Keratinocyte (primary cell): ENCODE measurements at regions not wholly inside any gene's neighbourhood (a gene's known extent, or its start where the extent isn't known, plus 50 kb on each side); places are given as distances from the start of the nearest gene placed in this dataset.

Experiments
- DNase-seq: peaks from one replicate; pipeline ENCODE4 v3.0.0-alpha.2; 2011; ENCODE audit warnings: low read depth, missing footprints, low spot score
- FAIRE-seq: peaks from 2 replicates; lab custom pipeline; 2011; peaks lifted over from hg19 to GRCh38; lab: Jason Lieb, UNC
- H2AFZ ChIP-seq: 2 replicates; pipeline ENCODE4 v1.6.0; 2012; ENCODE audit warnings: low read length, control low read depth, inconsistent platforms; ENCODE audit not compliant: control insufficient read depth
- H3K27ac ChIP-seq: 2 replicates; pipeline ENCODE4 v1.5.1; 2011; ENCODE audit warnings: low read length; ENCODE audit not compliant: control insufficient read depth, insufficient read depth
- H3K27me3 ChIP-seq: 3 replicates; pipeline ENCODE4 v1.6.0; 2011; ENCODE audit warnings: low read length; ENCODE audit not compliant: control insufficient read depth, insufficient read depth; ENCODE audit errors: extremely low read depth
- H3K36me3 ChIP-seq, 2 experiments: 2 replicates in 1 of 2; 3 replicates in 1 of 2; pipeline ENCODE4 v1.5.1; 2011; ENCODE audit warnings: low read length in 2 of 2, mild to moderate bottlenecking in 1 of 2; ENCODE audit not compliant: control insufficient read depth in 2 of 2, insufficient read depth in 2 of 2; ENCODE audit errors: extremely low read depth in 1 of 2
- H3K4me1 ChIP-seq: 3 replicates; pipeline ENCODE4 v1.5.1; 2011; ENCODE audit warnings: low read length; ENCODE audit not compliant: control insufficient read depth, insufficient read depth; ENCODE audit errors: extremely low read depth
- H3K4me2 ChIP-seq: 3 replicates; pipeline ENCODE4 v1.6.0; 2011; ENCODE audit warnings: low read depth, low read length; ENCODE audit not compliant: control insufficient read depth, insufficient read depth; ENCODE audit errors: extremely low read depth
- H3K4me3 ChIP-seq, 3 experiments: fragments of 200-600 bp in 1 of 3; sonication (generic) in 1 of 3; 2 replicates in 2 of 3; 3 replicates in 1 of 3; pipeline ENCODE4 v1.5.1; 2011 to 2016; ENCODE audit warnings: low read length in 3 of 3, mild to moderate bottlenecking in 3 of 3, control low read depth in 2 of 3, inconsistent platforms in 1 of 3, low read depth in 1 of 3, mixed read lengths in 1 of 3, mixed run types in 1 of 3, moderate library complexity in 1 of 3; ENCODE audit not compliant: control insufficient read depth in 2 of 3, insufficient read depth in 2 of 3; ENCODE audit errors: extremely low read depth in 1 of 3
- H3K79me2 ChIP-seq: 2 replicates; pipeline ENCODE4 v1.6.0; 2012; ENCODE audit warnings: low read length; ENCODE audit not compliant: control insufficient read depth, insufficient read depth
- H3K9ac ChIP-seq: 3 replicates; pipeline ENCODE4 v1.6.0; 2011; ENCODE audit warnings: low read length; ENCODE audit not compliant: control insufficient read depth, insufficient read depth; ENCODE audit errors: extremely low read depth
- H3K9me1 ChIP-seq: 3 replicates; pipeline ENCODE4 v1.6.0; 2011; ENCODE audit warnings: low read length; ENCODE audit not compliant: control insufficient read depth, insufficient read depth; ENCODE audit errors: extremely low read depth
- H3K9me3 ChIP-seq: 2 replicates; pipeline ENCODE4 v1.5.1; 2012; ENCODE audit warnings: low read depth, low read length; ENCODE audit not compliant: control insufficient read depth
- H4K20me1 ChIP-seq: 3 replicates; pipeline ENCODE4 v1.6.0; 2011; ENCODE audit warnings: low read length; ENCODE audit not compliant: control insufficient read depth, insufficient read depth; ENCODE audit errors: extremely low read depth
- EZH2 ChIP-seq: IDR thresholded peaks from one replicate; pipeline ENCODE4 v1.6.1; 2012; ENCODE audit warnings: inconsistent platforms, mild to moderate bottlenecking, low read length, moderate library complexity
- dilution Hi-C: fragments of 300-500 bp; cut with MboI; formaldehyde crosslinking; loops from one replicate; pipeline ENCODE4 v1.7.0; 2020; ENCODE audit warnings: low sequenced_read_pairs; ENCODE audit not compliant: extremely low pct_ligation_motif_present
- TF ChIP-seq, protein P1 (sequence below), 3 experiments: IDR thresholded peaks in 1 of 3; conservative IDR thresholded peaks in 1 of 3; optimal IDR thresholded peaks in 1 of 3; 2 replicates in 2 of 3; 3 replicates in 1 of 3; pipeline versions ENCODE3 to v1.5.1; 2011; ENCODE audit warnings: low read length in 3 of 3, mild to moderate bottlenecking in 3 of 3, moderate library complexity in 2 of 3, control low read depth in 1 of 3, inconsistent platforms in 1 of 3; ENCODE audit not compliant: insufficient read depth in 2 of 3; ENCODE audit errors: extremely low read depth in 1 of 3

DNA sequence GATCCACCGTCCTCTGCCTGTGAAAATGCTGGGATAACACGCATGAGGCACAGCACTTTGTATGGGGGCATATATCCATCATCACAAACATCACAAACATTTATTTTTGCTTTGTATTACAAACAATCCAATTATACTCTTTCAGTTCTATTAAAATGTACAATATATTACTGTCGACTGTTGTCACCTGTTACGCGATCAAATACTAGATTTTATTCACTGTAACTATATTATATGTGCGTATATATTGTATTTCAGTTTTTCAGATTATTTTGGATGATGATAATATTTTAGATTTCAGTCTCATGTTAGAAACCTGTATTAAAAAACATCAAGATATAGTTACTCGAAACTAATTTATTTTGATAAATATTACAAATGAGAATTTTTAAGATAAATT lies 998.3 kb downstream of the EFNB2 start:
- Histone ChIP-seq H3K27ac (no peak overlapping the region), H3K4me1 (no peaks in the 10 kb centered on the region), H3K9ac (no peak overlapping the region), H3K9me3 (no peaks in the 10 kb centered on the region), H3K4me2 (no peak overlapping the region), H3K4me3 (no peak overlapping the region), H4K20me1 (no peaks in the 10 kb centered on the region), H3K79me2 (no peaks in the 10 kb centered on the region), H3K9me1 (no peaks in the 10 kb centered on the region), H2AFZ (no peak overlapping the region), H3K27me3 (no peaks in the 10 kb centered on the region), H3K36me3 (no peaks in the 10 kb centered on the region)
- dilution Hi-C loops: no loop called here
- TF ChIP-seq EZH2: no peak
- TF ChIP-seq, protein P1, sequence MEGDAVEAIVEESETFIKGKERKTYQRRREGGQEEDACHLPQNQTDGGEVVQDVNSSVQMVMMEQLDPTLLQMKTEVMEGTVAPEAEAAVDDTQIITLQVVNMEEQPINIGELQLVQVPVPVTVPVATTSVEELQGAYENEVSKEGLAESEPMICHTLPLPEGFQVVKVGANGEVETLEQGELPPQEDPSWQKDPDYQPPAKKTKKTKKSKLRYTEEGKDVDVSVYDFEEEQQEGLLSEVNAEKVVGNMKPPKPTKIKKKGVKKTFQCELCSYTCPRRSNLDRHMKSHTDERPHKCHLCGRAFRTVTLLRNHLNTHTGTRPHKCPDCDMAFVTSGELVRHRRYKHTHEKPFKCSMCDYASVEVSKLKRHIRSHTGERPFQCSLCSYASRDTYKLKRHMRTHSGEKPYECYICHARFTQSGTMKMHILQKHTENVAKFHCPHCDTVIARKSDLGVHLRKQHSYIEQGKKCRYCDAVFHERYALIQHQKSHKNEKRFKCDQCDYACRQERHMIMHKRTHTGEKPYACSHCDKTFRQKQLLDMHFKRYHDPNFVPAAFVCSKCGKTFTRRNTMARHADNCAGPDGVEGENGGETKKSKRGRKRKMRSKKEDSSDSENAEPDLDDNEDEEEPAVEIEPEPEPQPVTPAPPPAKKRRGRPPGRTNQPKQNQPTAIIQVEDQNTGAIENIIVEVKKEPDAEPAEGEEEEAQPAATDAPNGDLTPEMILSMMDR (optimal IDR thresholded peaks at IDR 0.05 in 1 of 3, IDR thresholded peaks at IDR 0.05 in 1 of 3, conservative IDR thresholded peaks at IDR 0.05 in 1 of 3; ENCODE audit: extremely low read depth in 1 of 3, insufficient read depth in 2 of 3, low read length in 3 of 3): no peak
- DNase-seq (no peak), FAIRE-seq (no peak)

GRCh38 chr13:105530468-105530867 lies 1005.0 kb downstream of the EFNB2 start:
- FAIRE-seq: no peak
- H3K9me3 ChIP-seq: no peaks in the 10 kb centered on the region

More at GRCh38 chr13:105530468-105530867, 1005.0 kb downstream of the EFNB2 start:
- no peaks in the 10 kb centered on the region for H3K36me3 ChIP-seq
- H3K4me2 ChIP-seq: no peak overlapping the region
- no peaks in the 10 kb centered on the region for H3K4me1 ChIP-seq
- no peak for TF ChIP-seq EZH2
- TF ChIP-seq, protein P1 (optimal IDR thresholded peaks at IDR 0.05 in 1 of 3, IDR thresholded peaks at IDR 0.05 in 1 of 3, conservative IDR thresholded peaks at IDR 0.05 in 1 of 3; ENCODE audit: extremely low read depth in 1 of 3, insufficient read depth in 2 of 3, low read length in 3 of 3): no peak
- H3K27me3 ChIP-seq: no peaks in the 10 kb centered on the region
- no peaks in the 10 kb centered on the region for H4K20me1 ChIP-seq
- no peak for DNase-seq
- no peak overlapping the region for H3K9ac ChIP-seq
- no peaks in the 10 kb centered on the region for H3K9me1 ChIP-seq
- dilution Hi-C loops: no loop called here
- no peak overlapping the region for H2AFZ ChIP-seq
- no peak overlapping the region for H3K27ac ChIP-seq
- no peaks in the 10 kb centered on the region for H3K79me2 ChIP-seq
- H3K4me3 ChIP-seq: no peak overlapping the region
